Calu3 (cell line): ENCODE measurements at regions not wholly inside any gene's neighbourhood (a gene's known extent, or its start where the extent isn't known, plus 50 kb on each side); places are given as distances from the start of the nearest gene placed in this dataset.

Experiments
- BruUV-seq: library from RNA; stranded (reverse); fragments of 400-500 nt; replicated peaks from 2 replicates; lab custom pipeline; 2021; lab: Mats Ljungman, UMichigan
- CTCF ChIA-PET: fragments of 300-600 bp; sonication (Branson Sonifier 250); formaldehyde crosslinking; loops from one replicate; lab custom pipeline; 2022; ENCODE audit warnings: antibody characterized with exemption; lab: Charles Lee
- DNase-seq: peaks from one replicate; pipeline ENCODE4 v3.0.0; 2022
- H3K27ac Mint-ChIP-seq: one replicate; pipeline ENCODE4 v1.8.0; 2022; ENCODE audit warnings: mixed read lengths; ENCODE audit not compliant: unreplicated experiment
- H3K27me3 Mint-ChIP-seq: one replicate; pipeline ENCODE4 v1.8.0; 2022; ENCODE audit warnings: mixed read lengths; ENCODE audit not compliant: unreplicated experiment
- H3K36me3 Mint-ChIP-seq: one replicate; pipeline ENCODE4 v1.8.0; 2022; ENCODE audit warnings: mild to moderate bottlenecking, moderate library complexity, mixed read lengths; ENCODE audit not compliant: insufficient read depth, unreplicated experiment
- H3K4me1 Mint-ChIP-seq: one replicate; pipeline ENCODE4 v1.8.0; 2022; ENCODE audit warnings: mild to moderate bottlenecking, low read depth, mixed read lengths; ENCODE audit not compliant: unreplicated experiment
- H3K4me3 Mint-ChIP-seq: one replicate; pipeline ENCODE4 v1.8.0; 2022; ENCODE audit warnings: mild to moderate bottlenecking, low read depth, moderate library complexity, mixed read lengths; ENCODE audit not compliant: unreplicated experiment
- H3K9me3 Mint-ChIP-seq: one replicate; pipeline ENCODE4 v1.8.0; 2022; ENCODE audit warnings: low read depth, mixed read lengths; ENCODE audit not compliant: unreplicated experiment
- CTCF ChIP-seq: fragments of 200-600 bp; IDR thresholded peaks from one replicate; pipeline ENCODE4 v1.8.0; 2022; ENCODE audit warnings: antibody characterized with exemption; ENCODE audit not compliant: unreplicated experiment
- intact Hi-C: fragments of 100-400 bp; cut with micrococcal nuclease; formaldehyde crosslinking; loops from one replicate; pipeline ENCODE4 v1.10.0; 2022; ENCODE audit not compliant: unreplicated experiment

- DNase-seq, result no peak
- Mint-ChIP-seq H3K27me3 (no peaks in the 10 kb centered on the region), H3K27ac (peak overlapping the region; percentile 78), H3K4me3 (no peak overlapping the region), H3K36me3 (peaks cover 5% of the 10 kb centered on the region), H3K4me1 (peaks cover 22% of the 10 kb centered on the region), H3K9me3 (peaks cover 11% of the 10 kb centered on the region)
- intact Hi-C loops, result loop anchor here (5.0 kb wide), 3 partner anchors 215 to 475 kb away; no protein-coding TSS in a partner anchor
- CTCF ChIA-PET, result interaction anchor here (0.7 kb wide), 1 partner anchor 103 kb away, joined by 5 read pairs; no protein-coding TSS in a partner anchor
- no peak for TF ChIP-seq CTCF
- no TSS peak for BruUV-seq
Observed at GRCh38 chr12:20211981-20212421, 156.3 kb upstream of the PDE3A start.

GRCh38 chr12:20212658-20213555, 155.4 kb upstream of the PDE3A start:
- no peak for TF ChIP-seq CTCF
- intact Hi-C loops, result loop anchor here (5.0 kb wide), 3 partner anchors 216 to 476 kb away; no protein-coding TSS in a partner anchor
- peaks cover 16% of the 10 kb centered on the region for H3K9me3 Mint-ChIP-seq
- BruUV-seq, result no TSS peak
- peak overlapping the region; percentile 78 for H3K27ac Mint-ChIP-seq
- peaks cover 22% of the 10 kb centered on the region for H3K4me1 Mint-ChIP-seq
- CTCF ChIA-PET, result no interaction called here
- H3K4me3 Mint-ChIP-seq, result peak overlapping the region; percentile 34
- peak; percentile 63 for DNase-seq
- peaks cover 5% of the 10 kb centered on the region for H3K36me3 Mint-ChIP-seq
- H3K27me3 Mint-ChIP-seq, result no peaks in the 10 kb centered on the region

GRCh38 chr12:20213723-20214625, 154.4 kb upstream of the PDE3A start:
- Mint-ChIP-seq H3K36me3 (peaks cover 5% of the 10 kb centered on the region), H3K4me3 (no peak overlapping the region), H3K9me3 (peaks cover 16% of the 10 kb centered on the region), H3K27ac (no peak overlapping the region), H3K27me3 (no peaks in the 10 kb centered on the region), H3K4me1 (peaks cover 22% of the 10 kb centered on the region)
- CTCF ChIA-PET, result no interaction called here
- no TSS peak for BruUV-seq
- TF ChIP-seq CTCF, result no peak
- no peak for DNase-seq
- intact Hi-C loops, result loop anchor here (5.0 kb wide), 3 partner anchors 217 to 477 kb away; no protein-coding TSS in a partner anchor

GRCh38 chr12:20220339-20220738, 148.0 kb upstream of the PDE3A start:
- H3K27ac Mint-ChIP-seq, result no peak overlapping the region
- no peak overlapping the region for H3K4me3 Mint-ChIP-seq
- peak; percentile 5 for DNase-seq
- H3K27me3 Mint-ChIP-seq, result no peaks in the 10 kb centered on the region
- no TSS peak for BruUV-seq
- no peaks in the 10 kb centered on the region for H3K36me3 Mint-ChIP-seq
- intact Hi-C loops, result loop anchor here (1.0 kb wide), 1 partner anchor 305 kb away; no protein-coding TSS in a partner anchor
- H3K4me1 Mint-ChIP-seq, result no peaks in the 10 kb centered on the region
- H3K9me3 Mint-ChIP-seq, result peaks cover 14% of the 10 kb centered on the region
- no peak for TF ChIP-seq CTCF
- CTCF ChIA-PET, result interaction anchor here (1.2 kb wide), 1 partner anchor 482 kb away, joined by 3 read pairs; no protein-coding TSS in a partner anchor
